ENCODE measurements at regions not wholly inside any gene's neighbourhood (a gene's known extent, or its start where the extent isn't known, plus 50 kb on each side); places are given as distances from the start of the nearest gene placed in this dataset.

DNA sequence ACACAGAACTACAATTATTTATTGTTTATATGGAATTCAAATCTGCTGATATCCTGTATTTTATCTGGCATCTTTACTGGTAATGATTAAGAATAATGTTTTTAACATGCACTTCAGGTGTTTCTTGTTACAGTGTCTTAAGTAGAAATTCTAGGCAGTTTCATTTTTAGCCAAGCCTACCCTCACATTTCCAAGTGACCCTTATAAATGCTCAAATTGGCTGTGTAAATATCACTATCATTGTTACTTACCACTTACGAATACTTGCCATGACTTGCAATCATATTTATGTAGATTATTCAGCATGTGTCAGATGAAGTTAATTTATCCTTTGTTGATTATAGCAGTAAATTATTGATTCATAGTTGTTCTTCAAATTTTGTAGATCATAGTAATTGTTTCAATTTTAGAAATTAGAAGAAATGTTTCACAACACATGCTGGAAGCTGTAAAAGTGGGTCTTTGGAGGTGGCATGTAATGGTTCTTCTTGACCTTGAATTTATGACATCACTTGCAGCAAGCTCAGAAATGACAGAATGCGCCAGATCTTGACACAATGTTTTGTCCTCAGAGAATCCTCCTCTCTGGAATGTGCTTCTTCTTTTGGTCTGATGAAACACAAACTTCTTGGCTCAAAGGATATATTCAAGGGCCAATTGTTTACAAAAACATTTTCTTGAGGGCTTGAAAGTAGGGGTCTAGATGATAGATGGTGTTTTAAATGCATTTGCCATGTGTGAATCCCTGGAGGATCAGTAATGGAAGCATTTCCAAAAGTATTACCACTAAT lies 471.8 kb downstream of the COL12A1 start:
- H3K36me3 Mint-ChIP-seq = no peaks in the 10 kb centered on the region
- DNase-seq (no peak), ATAC-seq (ENCODE audit: low read depth in 2 of 2) (no peak)
- Histone ChIP-seq H3K27ac (ENCODE audit: insufficient read depth, low read length, poor library complexity, severe bottlenecking) (no peak overlapping the region), H3K4me3 (ENCODE audit: low read depth, low read length) (no peak overlapping the region), H3K36me3 (ENCODE audit: control insufficient read depth, insufficient read depth, low read length) (no peaks in the 10 kb centered on the region), H3K4me1 (ENCODE audit: control insufficient read depth, insufficient read depth, low read length, poor library complexity, severe bottlenecking) (no peaks in the 10 kb centered on the region), H3K9me3 (ENCODE audit: control insufficient read depth in 2 of 2, low read length in 2 of 2) (no peaks in the 10 kb centered on the region), H3K27me3 (ENCODE audit: control insufficient read depth, insufficient read depth, low read length) (no peaks in the 10 kb centered on the region)
- no peaks in the 10 kb centered on the region for H3K4me1 Mint-ChIP-seq
- H3K27me3 Mint-ChIP-seq = no peaks in the 10 kb centered on the region
- peaks cover 0 to 12% (median 4%) of the 10 kb centered on the region in 7 donors for H3K9me3 Mint-ChIP-seq
- H3K4me3 Mint-ChIP-seq = no peak overlapping the region
- no peak overlapping the region for H3K27ac Mint-ChIP-seq

DNA sequence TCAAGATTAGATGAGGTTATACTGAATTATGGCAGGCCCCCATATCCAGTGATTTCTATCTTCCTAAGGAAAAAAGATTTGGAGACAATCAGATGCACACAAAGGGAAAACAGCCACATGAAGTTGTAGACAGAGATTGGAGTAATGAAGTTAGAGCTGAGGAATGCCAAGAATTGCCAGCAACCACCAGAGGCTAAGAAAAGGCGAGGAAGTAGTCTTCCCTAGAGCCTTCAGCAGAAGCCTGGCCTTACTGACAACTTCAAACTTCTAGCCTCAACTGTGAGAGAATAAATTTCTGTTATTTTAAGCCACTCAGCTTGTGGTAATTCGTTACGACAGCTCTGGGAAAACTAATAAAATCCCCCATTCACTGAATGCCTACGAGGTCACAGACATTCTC lies 473.9 kb downstream of the COL12A1 start:
- no peaks in the 10 kb centered on the region for H3K36me3 Mint-ChIP-seq
- no peak overlapping the region for H3K27ac Mint-ChIP-seq
- H3K27me3 ChIP-seq (ENCODE audit: control insufficient read depth, insufficient read depth, low read length) = no peaks in the 10 kb centered on the region
- H3K36me3 ChIP-seq (ENCODE audit: control insufficient read depth, insufficient read depth, low read length) = no peaks in the 10 kb centered on the region
- ATAC-seq (ENCODE audit: low read depth in 2 of 2) (no peak), DNase-seq (no peak)
- H3K9me3 Mint-ChIP-seq = peaks cover 0 to 11% (median 2%) of the 10 kb centered on the region in 7 donors
- no peak overlapping the region for H3K4me3 Mint-ChIP-seq
- H3K4me1 Mint-ChIP-seq = no peaks in the 10 kb centered on the region
- no peak overlapping the region for H3K27ac ChIP-seq (ENCODE audit: insufficient read depth, low read length, poor library complexity, severe bottlenecking)
- H3K9me3 ChIP-seq (ENCODE audit: control insufficient read depth in 2 of 2, low read length in 2 of 2) = no peaks in the 10 kb centered on the region
- H3K4me3 ChIP-seq (ENCODE audit: low read depth, low read length) = no peak overlapping the region
- no peaks in the 10 kb centered on the region for H3K4me1 ChIP-seq (ENCODE audit: control insufficient read depth, insufficient read depth, low read length, poor library complexity, severe bottlenecking)
- no peaks in the 10 kb centered on the region for H3K27me3 Mint-ChIP-seq

DNA sequence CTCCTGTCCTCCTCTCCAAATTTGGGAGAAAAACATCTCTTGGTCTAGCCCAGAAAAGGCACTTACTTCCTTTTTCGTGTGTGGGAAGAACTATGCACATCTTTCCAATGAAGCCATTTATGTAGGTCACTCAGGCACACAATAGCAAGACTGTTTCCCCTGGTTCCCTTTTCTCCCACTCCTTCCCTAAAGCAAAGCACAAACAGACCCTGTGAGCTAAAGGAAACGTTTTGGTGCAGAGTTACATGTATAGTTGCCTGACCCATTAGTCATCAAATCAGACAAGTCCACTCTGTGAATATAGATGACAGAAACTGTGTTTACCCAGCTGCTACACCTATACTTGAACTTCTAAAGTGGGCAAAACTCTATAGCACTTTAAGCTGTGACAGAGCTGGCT lies 474.6 kb downstream of the COL12A1 start:
- DNase-seq (no peak), ATAC-seq (ENCODE audit: low read depth in 2 of 2) (no peak)
- Histone ChIP-seq H3K36me3 (ENCODE audit: control insufficient read depth, insufficient read depth, low read length) (no peaks in the 10 kb centered on the region), H3K27ac (ENCODE audit: insufficient read depth, low read length, poor library complexity, severe bottlenecking) (no peak overlapping the region), H3K4me3 (ENCODE audit: low read depth, low read length) (no peak overlapping the region), H3K9me3 (ENCODE audit: control insufficient read depth in 2 of 2, low read length in 2 of 2) (no peaks in the 10 kb centered on the region), H3K4me1 (ENCODE audit: control insufficient read depth, insufficient read depth, low read length, poor library complexity, severe bottlenecking) (no peaks in the 10 kb centered on the region), H3K27me3 (ENCODE audit: control insufficient read depth, insufficient read depth, low read length) (no peaks in the 10 kb centered on the region)
- Mint-ChIP-seq H3K4me1 (no peaks in the 10 kb centered on the region), H3K27me3 (no peaks in the 10 kb centered on the region), H3K4me3 (no peak overlapping the region), H3K27ac (no peak overlapping the region), H3K36me3 (no peaks in the 10 kb centered on the region), H3K9me3 (peaks cover 0 to 9% (median 1%) of the 10 kb centered on the region in 7 donors)

- no peak for ATAC-seq (ENCODE audit: low read depth in 2 of 2)
- Mint-ChIP-seq H3K36me3 (no peaks in the 10 kb centered on the region), H3K4me1 (no peaks in the 10 kb centered on the region), H3K27ac (no peak overlapping the region), H3K4me3 (no peak overlapping the region), H3K27me3 (no peaks in the 10 kb centered on the region), H3K9me3 (peaks cover 3 to 8% (median 5%) of the 10 kb centered on the region in 7 donors)
- Histone ChIP-seq H3K27ac (ENCODE audit: insufficient read depth, low read length, poor library complexity, severe bottlenecking) (no peak overlapping the region), H3K36me3 (ENCODE audit: control insufficient read depth, insufficient read depth, low read length) (no peaks in the 10 kb centered on the region), H3K4me1 (ENCODE audit: control insufficient read depth, insufficient read depth, low read length, poor library complexity, severe bottlenecking) (no peaks in the 10 kb centered on the region), H3K4me3 (ENCODE audit: low read depth, low read length) (no peak overlapping the region), H3K9me3 (ENCODE audit: control insufficient read depth in 2 of 2, low read length in 2 of 2) (no peaks in the 10 kb centered on the region), H3K27me3 (ENCODE audit: control insufficient read depth, insufficient read depth, low read length) (no peaks in the 10 kb centered on the region)
- DNase-seq = no peak
Observed at GRCh38 chr6:74720923-74721322, 484.9 kb downstream of the COL12A1 start.

DNA sequence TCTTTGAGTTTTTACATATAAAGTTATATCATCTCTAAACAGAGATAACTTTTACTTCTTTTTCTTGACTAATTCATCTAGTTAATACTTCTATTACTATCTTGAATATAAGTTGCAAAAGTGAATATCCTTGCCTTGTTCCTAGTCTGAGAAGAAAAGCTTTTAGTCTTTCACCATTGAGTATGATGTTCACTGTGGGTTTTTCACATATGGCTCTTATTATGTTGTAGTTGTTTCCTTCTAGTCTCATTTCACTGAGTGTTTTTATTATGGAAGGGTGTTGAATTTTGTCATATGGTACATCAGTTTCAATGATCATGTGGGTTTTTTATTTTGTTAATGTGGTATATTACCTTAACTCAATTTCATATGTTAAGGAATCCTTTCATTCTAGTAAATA lies 488.3 kb downstream of the COL12A1 start:
- H3K4me3 Mint-ChIP-seq = no peak overlapping the region
- Histone ChIP-seq H3K9me3 (ENCODE audit: control insufficient read depth in 2 of 2, low read length in 2 of 2) (no peaks in the 10 kb centered on the region), H3K27me3 (ENCODE audit: control insufficient read depth, insufficient read depth, low read length) (no peaks in the 10 kb centered on the region), H3K4me3 (ENCODE audit: low read depth, low read length) (no peak overlapping the region), H3K27ac (ENCODE audit: insufficient read depth, low read length, poor library complexity, severe bottlenecking) (no peak overlapping the region), H3K4me1 (ENCODE audit: control insufficient read depth, insufficient read depth, low read length, poor library complexity, severe bottlenecking) (no peaks in the 10 kb centered on the region), H3K36me3 (ENCODE audit: control insufficient read depth, insufficient read depth, low read length) (no peaks in the 10 kb centered on the region)
- ATAC-seq (ENCODE audit: low read depth in 2 of 2) (no peak), DNase-seq (no peak)
- H3K27ac Mint-ChIP-seq = no peak overlapping the region
- peaks cover 3 to 10% (median 5%) of the 10 kb centered on the region in 7 donors for H3K9me3 Mint-ChIP-seq
- H3K36me3 Mint-ChIP-seq = no peaks in the 10 kb centered on the region
- no peaks in the 10 kb centered on the region for H3K27me3 Mint-ChIP-seq
- no peaks in the 10 kb centered on the region for H3K4me1 Mint-ChIP-seq

GRCh38 chr6:74715355-74716085 lies 490.3 kb downstream of the COL12A1 start:
- DNase-seq = no peak
- no peaks in the 10 kb centered on the region for H3K36me3 ChIP-seq (ENCODE audit: control insufficient read depth, insufficient read depth, low read length)
- Mint-ChIP-seq H3K27me3 (no peaks in the 10 kb centered on the region), H3K36me3 (no peaks in the 10 kb centered on the region), H3K4me1 (no peaks in the 10 kb centered on the region), H3K4me3 (no peak overlapping the region), H3K27ac (no peak overlapping the region), H3K9me3 (peaks cover 0 to 8% (median 4%) of the 10 kb centered on the region in 7 donors)
- no peak overlapping the region for H3K27ac ChIP-seq (ENCODE audit: insufficient read depth, low read length, poor library complexity, severe bottlenecking)
- H3K4me3 ChIP-seq (ENCODE audit: low read depth, low read length) = no peak overlapping the region
- H3K27me3 ChIP-seq (ENCODE audit: control insufficient read depth, insufficient read depth, low read length) = no peaks in the 10 kb centered on the region
- H3K9me3 ChIP-seq (ENCODE audit: control insufficient read depth in 2 of 2, low read length in 2 of 2) = no peaks in the 10 kb centered on the region
- ATAC-seq (ENCODE audit: low read depth in 2 of 2) = no peak
- no peaks in the 10 kb centered on the region for H3K4me1 ChIP-seq (ENCODE audit: control insufficient read depth, insufficient read depth, low read length, poor library complexity, severe bottlenecking)

DNA sequence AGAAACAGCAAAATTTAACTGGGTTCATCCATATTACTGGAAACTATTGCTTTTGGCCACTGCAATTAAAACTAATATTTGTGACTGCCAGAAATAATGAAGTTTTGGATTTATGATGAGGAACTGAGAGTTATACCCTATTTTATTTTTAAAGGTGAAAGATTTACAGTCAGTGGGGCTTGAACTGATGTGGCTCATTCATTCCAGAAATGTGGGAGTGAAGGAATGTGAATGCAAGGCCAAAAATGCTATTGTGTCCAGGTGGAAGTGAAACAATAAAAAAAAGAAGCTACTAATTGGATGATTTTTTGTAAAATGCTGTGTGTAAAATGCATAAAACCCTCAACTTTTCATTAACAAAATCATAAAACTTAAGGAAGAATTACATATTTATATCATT lies 491.9 kb downstream of the COL12A1 start:
- DNase-seq = no peak
- Histone ChIP-seq H3K4me3 (ENCODE audit: low read depth, low read length) (no peak overlapping the region), H3K27ac (ENCODE audit: insufficient read depth, low read length, poor library complexity, severe bottlenecking) (no peak overlapping the region), H3K9me3 (ENCODE audit: control insufficient read depth in 2 of 2, low read length in 2 of 2) (no peaks in the 10 kb centered on the region), H3K27me3 (ENCODE audit: control insufficient read depth, insufficient read depth, low read length) (no peaks in the 10 kb centered on the region), H3K4me1 (ENCODE audit: control insufficient read depth, insufficient read depth, low read length, poor library complexity, severe bottlenecking) (no peaks in the 10 kb centered on the region), H3K36me3 (ENCODE audit: control insufficient read depth, insufficient read depth, low read length) (no peaks in the 10 kb centered on the region)
- no peak overlapping the region for H3K27ac Mint-ChIP-seq
- ATAC-seq (ENCODE audit: low read depth in 2 of 2) = no peak
- no peaks in the 10 kb centered on the region for H3K27me3 Mint-ChIP-seq
- H3K9me3 Mint-ChIP-seq = peaks cover 0 to 8% (median 3%) of the 10 kb centered on the region in 7 donors
- no peak overlapping the region for H3K4me3 Mint-ChIP-seq
- no peaks in the 10 kb centered on the region for H3K4me1 Mint-ChIP-seq
- H3K36me3 Mint-ChIP-seq = no peaks in the 10 kb centered on the region

DNA sequence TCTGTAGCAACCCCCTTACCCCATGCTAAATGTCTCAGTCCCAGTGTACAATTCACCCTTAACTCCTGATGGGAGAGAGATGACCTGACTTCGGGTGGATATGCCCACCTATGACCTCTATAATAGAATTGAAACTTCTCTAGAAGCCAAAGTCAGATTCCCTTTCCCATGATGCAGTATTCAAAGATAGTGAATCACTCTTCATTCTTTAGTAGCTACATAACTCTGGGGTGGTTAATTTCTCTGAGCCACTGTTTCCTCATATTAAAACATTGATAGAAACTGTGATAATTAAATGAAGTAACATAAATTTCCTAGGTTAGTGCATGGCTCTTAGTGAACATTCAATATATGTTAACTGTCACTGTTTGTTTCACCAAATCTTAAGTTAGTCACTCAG lies 500.4 kb downstream of the COL12A1 start:
- DNase-seq (no peak), ATAC-seq (ENCODE audit: low read depth in 2 of 2) (no peak)
- Histone ChIP-seq H3K4me3 (ENCODE audit: low read depth, low read length) (no peak overlapping the region), H3K36me3 (ENCODE audit: control insufficient read depth, insufficient read depth, low read length) (no peaks in the 10 kb centered on the region), H3K9me3 (ENCODE audit: control insufficient read depth in 2 of 2, low read length in 2 of 2) (no peaks in the 10 kb centered on the region), H3K27ac (ENCODE audit: insufficient read depth, low read length, poor library complexity, severe bottlenecking) (no peak overlapping the region), H3K27me3 (ENCODE audit: control insufficient read depth, insufficient read depth, low read length) (no peaks in the 10 kb centered on the region), H3K4me1 (ENCODE audit: control insufficient read depth, insufficient read depth, low read length, poor library complexity, severe bottlenecking) (no peaks in the 10 kb centered on the region)
- no peaks in the 10 kb centered on the region for H3K36me3 Mint-ChIP-seq
- no peak overlapping the region for H3K4me3 Mint-ChIP-seq
- H3K27ac Mint-ChIP-seq = no peak overlapping the region
- H3K4me1 Mint-ChIP-seq = no peaks in the 10 kb centered on the region
- peaks cover 0 to 9% (median 3%) of the 10 kb centered on the region in 7 donors for H3K9me3 Mint-ChIP-seq
- no peaks in the 10 kb centered on the region for H3K27me3 Mint-ChIP-seq

All from CD4-positive, CD25-positive, alpha-beta regulatory T cell (primary cell).